Iris pigment epithelial cell (primary cell): ENCODE measurements at regions not wholly inside any gene's neighbourhood (a gene's known extent, or its start where the extent isn't known, plus 50 kb on each side); places are given as distances from the start of the nearest gene placed in this dataset.
"Not testable (repeated sequence)": the region's sequence is repeated elsewhere in the genome, so short reads cannot be mapped to it uniquely, and the experiment has no call there.

Experiments used
- DNase-seq: peaks from one replicate; pipeline ENCODE4 v3.0.0-alpha.2; 2011; ENCODE audit warnings: low read depth

GRCh38 chr3:152891678-152892077 is 56.7 kb downstream of the P2RY1 start:
- DNase-seq: no peak

GRCh38 chr3:152892446-152892845 is 57.5 kb downstream of the P2RY1 start:
- no peak for DNase-seq

GRCh38 chr3:152893647-152894046 is 58.7 kb downstream of the P2RY1 start:
- no peak for DNase-seq

- DNase-seq: no peak
Observed at GRCh38 chr3:152899306-152899705, 64.4 kb downstream of the P2RY1 start.

GRCh38 chr3:152902141-152902669 is 67.3 kb downstream of the P2RY1 start:
- peak; percentile 1 for DNase-seq

- DNase-seq: no peak
Observed at GRCh38 chr3:152905631-152906030, 70.7 kb downstream of the P2RY1 start.

- peak; percentile 28 for DNase-seq
Observed at GRCh38 chr3:152909180-152909883, 74.4 kb downstream of the P2RY1 start.

- DNase-seq: no peak
Observed at GRCh38 chr3:152910211-152910610, 75.3 kb downstream of the P2RY1 start.

GRCh38 chr3:152910966-152911365 is 76.0 kb downstream of the P2RY1 start:
- DNase-seq: no peak

- not testable (repeated sequence) for DNase-seq
Observed at GRCh38 chr3:152914743-152915142, 79.8 kb downstream of the P2RY1 start.

GRCh38 chr3:152915695-152916094 is 80.8 kb downstream of the P2RY1 start:
- no peak for DNase-seq

- no peak for DNase-seq
Observed at GRCh38 chr3:152916753-152917279, 81.9 kb downstream of the P2RY1 start.

GRCh38 chr3:152921351-152921750 is 86.4 kb downstream of the P2RY1 start:
- no peak for DNase-seq

GRCh38 chr3:152922554-152922953 is 87.6 kb downstream of the P2RY1 start:
- DNase-seq: no peak

GRCh38 chr3:152927131-152927530 is 92.2 kb downstream of the P2RY1 start:
- no peak for DNase-seq

GRCh38 chr3:152930516-152930915 is 95.6 kb downstream of the P2RY1 start:
- DNase-seq: no peak

GRCh38 chr3:152937234-152937633 is 102.3 kb downstream of the P2RY1 start:
- DNase-seq: no peak

- DNase-seq: no peak
Observed at GRCh38 chr3:152938974-152939636, 104.2 kb downstream of the P2RY1 start.

GRCh38 chr3:152941859-152942258 is 106.9 kb downstream of the P2RY1 start:
- no peak for DNase-seq

GRCh38 chr3:152942366-152942765 is 107.4 kb downstream of the P2RY1 start:
- peak; percentile 1 for DNase-seq

GRCh38 chr3:152943645-152944044 is 108.7 kb downstream of the P2RY1 start:
- peak; percentile 1 for DNase-seq

- no peak for DNase-seq
Observed at GRCh38 chr3:152944671-152945070, 109.7 kb downstream of the P2RY1 start.

GRCh38 chr3:152945556-152945955 is 110.6 kb downstream of the P2RY1 start:
- DNase-seq: no peak
